K562 (cell line): ENCODE measurements at regions not wholly inside any gene's neighbourhood (a gene's known extent, or its start where the extent isn't known, plus 50 kb on each side); places are given as distances from the start of the nearest gene placed in this dataset.

Experiments
- ATAC-seq: fragments of 200-7000 bp; cut with Tn5 transposase; 3 replicates; pipeline ENCODE4 v1.9.1; 2020; ENCODE audit warnings: moderate library complexity
- BruUV-seq: library from RNA; stranded (reverse); fragments of 400-500 nt; replicated peaks from 2 replicates; lab custom pipeline; 2021; lab: Mats Ljungman, UMichigan
- CTCF ChIA-PET: fragments of 300-600 bp; formaldehyde crosslinking; extraction: SDS; loops from one replicate; lab custom pipeline; 2021; ENCODE audit warnings: low intra/inter-chr PET ratio; lab: Yijun Ruan, JAX
- POLR2A ChIA-PET: fragments of 300-600, 350-650 bp; sonication (Branson Sonifier 250); formaldehyde crosslinking; extraction: SDS; loops from one replicate; lab custom pipeline; 2021; ENCODE audit warnings: antibody characterized with exemption, inconsistent platforms; lab: Yijun Ruan, JAX
- DNase-seq, 4 experiments: peaks; one replicate each; pipeline versions ENCODE4 v3.0.0 to v3.0.0-alpha.2; 2011 to 2018; ENCODE audit warnings: low spot score in 3 of 4, mixed read lengths in 3 of 4; ENCODE audit errors: extremely low read depth in 1 of 4
- FAIRE-seq: peaks from 2 replicates; lab custom pipeline; 2011; peaks lifted over from hg19 to GRCh38; lab: Jason Lieb, UNC
- H2AFZ ChIP-seq: 2 replicates; pipeline ENCODE4 v1.6.0; 2011; ENCODE audit warnings: low read depth, low read length, control low read depth, inconsistent platforms
- H3K27ac ChIP-seq: fragments of 200-600 bp; 3 replicates; pipeline ENCODE4 v1.8.0; 2011; ENCODE audit warnings: low read depth, mild to moderate bottlenecking, control low read depth, inconsistent platforms, low read length, moderate library complexity, mixed read lengths; ENCODE audit errors: extremely low read depth
- H3K27me3 ChIP-seq, 2 experiments: fragments of 300-600 bp in 1 of 2; 2 replicates in 1 of 2; 3 replicates in 1 of 2; pipeline versions ENCODE4 v1.6.0 to v1.8.0; 2011; ENCODE audit warnings: inconsistent platforms in 2 of 2, low read length in 2 of 2, mild to moderate bottlenecking in 1 of 2, mixed read lengths in 1 of 2, moderate library complexity in 1 of 2; ENCODE audit not compliant: control insufficient read depth in 2 of 2, insufficient read depth in 2 of 2
- H3K36me3 ChIP-seq: fragments of 300-600 bp; 3 replicates; pipeline ENCODE4 v1.8.0; 2011; ENCODE audit warnings: mild to moderate bottlenecking, low read length, inconsistent platforms; ENCODE audit not compliant: control insufficient read depth, insufficient read depth
- H3K4me1 ChIP-seq, 2 experiments: fragments of 200-600 bp in 1 of 2; replicated peaks in 1 of 2; 2 replicates in 1 of 2; 3 replicates in 1 of 2; pipeline versions ENCODE4 v1.5.1 to v1.8.0; 2011; ENCODE audit warnings: inconsistent platforms in 2 of 2, low read length in 2 of 2, mild to moderate bottlenecking in 1 of 2, mixed read lengths in 1 of 2, moderate library complexity in 1 of 2; ENCODE audit not compliant: control insufficient read depth in 2 of 2, insufficient read depth in 2 of 2
- H3K4me2 ChIP-seq: 2 replicates; pipeline ENCODE4 v1.6.1; 2011; ENCODE audit warnings: low read length, control low read depth, inconsistent platforms, mixed read lengths; ENCODE audit not compliant: insufficient read depth
- H3K4me3 ChIP-seq: fragments of 200-600 bp; sonication (generic), shearing (Covaris generic); 2 replicates; pipeline ENCODE4 v1.5.1; 2016; ENCODE audit warnings: control low read depth, inconsistent platforms
- H3K79me2 ChIP-seq: fragments of 200-600 bp; 3 replicates; pipeline ENCODE4 v1.8.0; 2011; ENCODE audit warnings: low read length, inconsistent platforms; ENCODE audit not compliant: control insufficient read depth, insufficient read depth
- H3K9ac ChIP-seq, 2 experiments: 2 replicates each; pipeline versions ENCODE4 v1.6.0 to v1.6.1; 2011; ENCODE audit warnings: low read depth in 2 of 2, low read length in 2 of 2, control low read depth in 1 of 2, inconsistent platforms in 1 of 2, mild to moderate bottlenecking in 1 of 2, mixed read lengths in 1 of 2; ENCODE audit not compliant: insufficient read depth in 1 of 2
- H3K9me1 ChIP-seq: one replicate; pipeline ENCODE4 v1.6.0; 2011; ENCODE audit warnings: inconsistent platforms, mild to moderate bottlenecking, low read length, moderate library complexity; ENCODE audit not compliant: control insufficient read depth, insufficient read depth
- H3K9me3 ChIP-seq: replicated peaks from 2 replicates; pipeline ENCODE4 v1.5.1; 2011; ENCODE audit warnings: low read depth, low read length, inconsistent platforms; ENCODE audit not compliant: control insufficient read depth, insufficient read depth
- H4K20me1 ChIP-seq: replicated peaks from 2 replicates; pipeline ENCODE4 v1.6.1; 2011; ENCODE audit warnings: low read length, inconsistent platforms, mixed read lengths; ENCODE audit not compliant: control insufficient read depth, insufficient read depth
- CXXC5 ChIP-seq: fragments of 250-450 bp; sonication (Bioruptor Pico); IDR thresholded peaks from 2 replicates; pipeline ENCODE4 v1.8.0; 2022; ENCODE audit warnings: inconsistent platforms, mild to moderate bottlenecking, moderate library complexity
- EP400 ChIP-seq: fragments of 450-650 bp; IDR thresholded peaks from 2 replicates; pipeline ENCODE4 v1.6.1; 2017; ENCODE audit warnings: antibody characterized with exemption, mild to moderate bottlenecking, moderate library complexity
- GABPB2 ChIP-seq: fragments of 250-450 bp; sonication (Bioruptor Pico); conservative IDR thresholded peaks from 2 replicates; pipeline ENCODE4 v1.5.1; 2021; ENCODE audit warnings: mild to moderate bottlenecking
- GTF2B ChIP-seq: IDR thresholded peaks from 2 replicates; pipeline ENCODE4 v1.6.1; 2011; ENCODE audit not compliant: insufficient read length; ENCODE audit errors: extremely low read depth
- HDGF ChIP-seq: fragments of 450-650 bp; IDR thresholded peaks from 2 replicates; pipeline ENCODE4 v1.6.1; 2016
- KAT7 ChIP-seq: sonication (generic); formaldehyde crosslinking; IDR thresholded peaks from 2 replicates; pipeline ENCODE4 v1.8.0; 2022; ENCODE audit warnings: missing genetic modification reagents, mild to moderate bottlenecking, borderline replicate concordance
- MTF1 ChIP-seq: fragments of 250-450 bp; sonication (Bioruptor Pico); IDR thresholded peaks from 2 replicates; pipeline ENCODE4 v1.9.0; 2021; ENCODE audit warnings: moderate library complexity, mild to moderate bottlenecking, inconsistent platforms, borderline replicate concordance
- NCOA6 ChIP-seq: fragments of 450-650 bp; IDR thresholded peaks from 2 replicates; pipeline ENCODE4 v1.6.1; 2017; ENCODE audit warnings: mild to moderate bottlenecking
- PHF20 ChIP-seq: fragments of 450-650 bp; IDR thresholded peaks from 2 replicates; pipeline ENCODE4 v1.6.1; 2018; ENCODE audit not compliant: partially characterized antibody
- RERE ChIP-seq: sonication (generic); formaldehyde crosslinking; IDR thresholded peaks from 2 replicates; pipeline ENCODE4 v1.8.0; 2023; ENCODE audit warnings: missing genetic modification reagents, mild to moderate bottlenecking, borderline replicate concordance
- SP2 ChIP-seq: IDR thresholded peaks from 2 replicates; pipeline ENCODE4 v1.6.1; 2011; ENCODE audit warnings: mild to moderate bottlenecking, low read depth, low read length, moderate library complexity; ENCODE audit not compliant: poor library complexity, severe bottlenecking; ENCODE audit errors: extremely low read depth
- SREBF2 ChIP-seq: sonication (generic); formaldehyde crosslinking; IDR thresholded peaks from 2 replicates; pipeline ENCODE4 v1.4.0; 2020; ENCODE audit warnings: mild to moderate bottlenecking, missing genetic modification reagents
- ZBTB5 ChIP-seq: fragments of 450-650 bp; IDR thresholded peaks from 2 replicates; pipeline ENCODE4 v1.6.1; 2017; ENCODE audit warnings: antibody characterized with exemption
- ZNF134 ChIP-seq: fragments of 250-450 bp; sonication (Bioruptor Pico); conservative IDR thresholded peaks from 2 replicates; pipeline ENCODE4 v1.4.0; 2020
- WGBS: fragments of 100-300 bp; shearing (Covaris generic); methylation state at CpG from one replicate; pipeline ENCODE4 v1.1.6; 2016; ENCODE audit warnings: low coverage, mixed read lengths; ENCODE audit not compliant: insufficient coverage; ENCODE audit errors: missing lambda C conversion rate; 5-methylcytosine and 5-hydroxymethylcytosine counted together
- in situ Hi-C: fragments of 300-500 bp; cut with MboI; formaldehyde crosslinking; loops from 4 replicates; pipeline ENCODE4 v1.15.0; 2018; ENCODE audit warnings: inconsistent platforms, mixed read lengths
- intact Hi-C: fragments of 100-400 bp; cut with micrococcal nuclease; formaldehyde crosslinking; loops from 2 replicates; pipeline ENCODE4 v1.14.2; 2022

GRCh38 chr3:102180280-102180931 is 254.4 kb upstream of the ZPLD1 start:
- in situ Hi-C loops, result no loop called here
- no peaks in the 10 kb centered on the region for H4K20me1 ChIP-seq
- no peak overlapping the region for H3K4me3 ChIP-seq
- 2% methylated on average over 7 of the region's 7 CpGs for WGBS
- POLR2A ChIA-PET, result no interaction called here
- H3K79me2 ChIP-seq, result no peaks in the 10 kb centered on the region
- DNase-seq, result no peak
- H3K27ac ChIP-seq, result no peak overlapping the region
- H3K9ac ChIP-seq, result no peak overlapping the region
- no peak overlapping the region for H2AFZ ChIP-seq
- H3K9me3 ChIP-seq, result no peaks in the 10 kb centered on the region
- no peaks in the 10 kb centered on the region for H3K9me1 ChIP-seq
- no peaks in the 10 kb centered on the region for H3K4me1 ChIP-seq
- intact Hi-C loops, result no loop called here
- FAIRE-seq, result no peak
- no peak for ATAC-seq
- no peaks in the 10 kb centered on the region for H3K27me3 ChIP-seq
- no TSS peak for BruUV-seq
- H3K36me3 ChIP-seq, result no peaks in the 10 kb centered on the region
- no peak overlapping the region for H3K4me2 ChIP-seq
- CTCF ChIA-PET, result no interaction called here
- no peak for TF ChIP-seq SREBF2 (CRISPR knock-in tag)
- TF ChIP-seq KAT7 (CRISPR knock-in tag), result no peak
- TF ChIP-seq GTF2B, result no peak
- no peak for TF ChIP-seq NCOA6
- no peak for TF ChIP-seq GABPB2 (CRISPR knock-in tag)
- TF ChIP-seq ZBTB5, result no peak
- no peak for TF ChIP-seq SP2
- TF ChIP-seq RERE (CRISPR knock-in tag), result no peak
- no peak for TF ChIP-seq HDGF
- no peak for TF ChIP-seq MTF1 (CRISPR knock-in tag)
- no peak for TF ChIP-seq ZNF134 (CRISPR knock-in tag)
- no peak for TF ChIP-seq EP400
- no peak for TF ChIP-seq CXXC5 (CRISPR knock-in tag)
- TF ChIP-seq PHF20, result no peak
